ENCODE measurements at regions not wholly inside any gene's neighbourhood (a gene's known extent, or its start where the extent isn't known, plus 50 kb on each side); places are given as distances from the start of the nearest gene placed in this dataset.

DNA sequence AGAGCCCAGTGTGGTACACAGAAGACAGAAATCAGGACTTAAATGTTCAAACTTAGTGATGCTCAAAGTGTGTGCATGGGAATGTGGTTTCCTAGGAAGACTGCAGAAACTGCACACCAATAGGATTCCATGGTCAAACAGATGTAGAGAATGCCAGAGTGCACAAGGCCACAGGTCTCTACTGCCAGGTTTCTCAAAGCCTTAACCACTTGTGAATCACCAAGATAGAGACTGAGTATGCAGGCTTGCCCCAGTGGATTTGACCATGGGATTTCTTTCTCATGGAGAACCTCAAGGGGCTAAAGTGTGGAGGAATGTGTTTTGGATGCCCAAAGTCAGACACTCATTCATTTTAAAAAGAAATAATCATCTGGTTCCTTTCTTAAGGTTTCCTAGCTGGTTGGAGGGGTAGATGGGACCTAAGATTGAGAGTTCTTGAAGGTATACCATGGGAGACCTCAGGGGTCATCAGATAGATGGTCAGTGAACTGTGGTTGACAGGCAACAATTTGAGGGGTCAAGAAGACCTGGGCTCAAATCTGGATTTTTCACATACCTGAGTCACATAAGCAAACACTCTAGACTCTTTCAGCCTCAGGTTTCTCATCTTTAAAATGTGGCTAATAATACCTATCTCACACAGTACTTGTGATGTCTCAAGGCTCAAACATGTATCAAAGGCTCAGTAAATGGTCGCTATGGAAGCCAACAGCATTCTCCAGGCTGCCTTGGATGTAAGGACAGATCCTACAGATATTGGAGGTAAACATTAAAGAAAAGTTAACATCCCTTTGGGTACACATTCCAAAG lies 81.1 kb downstream of the BOD1 start:
- TF ChIP-seq CTCF (conservative IDR thresholded peaks at IDR 0.05; ENCODE audit: low read depth, low read length) (no peak), MAFK (IDR thresholded peaks at IDR 0.05; ENCODE audit: low read depth, low read length) (no peak), POLR2A (IDR thresholded peaks at IDR 0.05; ENCODE audit: low read depth, low read length) (no peak), RAD21 (IDR thresholded peaks at IDR 0.05; ENCODE audit: low read length) (no peak), RFX5 (IDR thresholded peaks at IDR 0.05; ENCODE audit: low read depth, low read length) (no peak), CEBPB (IDR thresholded peaks at IDR 0.05; ENCODE audit: low read depth, low read length) (no peak), SMC3 (IDR thresholded peaks at IDR 0.05; ENCODE audit: low read depth, low read length) (no peak)
